ACC112 (cell line): ENCODE measurements at regions not wholly inside any gene's neighbourhood (a gene's known extent, or its start where the extent isn't known, plus 50 kb on each side); places are given as distances from the start of the nearest gene placed in this dataset.
"Not testable (repeated sequence)": the region's sequence is repeated elsewhere in the genome, so short reads cannot be mapped to it uniquely, and the experiment has no call there.

Experiments used
- H2AFZ ChIP-seq: fragments of 200-600 bp; sonication (generic); one replicate; pipeline ENCODE4 v1.6.0; 2017; ENCODE audit warnings: antibody characterized with exemption, low read length; ENCODE audit not compliant: unreplicated experiment
- H3K27ac ChIP-seq: fragments of 200-600 bp; sonication (generic); 2 replicates; pipeline ENCODE4 v1.5.1; 2014; ENCODE audit warnings: low read depth, mild to moderate bottlenecking, antibody characterized with exemption, low read length, moderate library complexity
- H3K27me3 ChIP-seq: fragments of 200-600 bp; sonication (generic); 2 replicates; pipeline ENCODE4 v1.6.1; 2014; ENCODE audit warnings: mild to moderate bottlenecking, antibody characterized with exemption, low read length, moderate library complexity, mixed read lengths; ENCODE audit not compliant: insufficient read depth
- H3K36me3 ChIP-seq: fragments of 200-600 bp; sonication (generic); 2 replicates; pipeline ENCODE4 v1.6.1; 2016; ENCODE audit warnings: mild to moderate bottlenecking, antibody characterized with exemption, low read length, moderate library complexity, mixed read lengths; ENCODE audit not compliant: insufficient read depth
- H3K4me1 ChIP-seq: fragments of 200-600 bp; sonication (generic); one replicate; pipeline ENCODE4 v1.6.1; 2016; ENCODE audit warnings: low read length, mixed read lengths; ENCODE audit not compliant: insufficient read depth, unreplicated experiment, control insufficient read depth
- H3K4me3 ChIP-seq: fragments of 200-600 bp; sonication (generic); 2 replicates; pipeline ENCODE4 v1.5.1; 2014; ENCODE audit warnings: mild to moderate bottlenecking, low read depth, low read length
- H3K79me2 ChIP-seq: fragments of 200-600 bp; sonication (generic); one replicate; pipeline ENCODE4 v1.6.0; 2016; ENCODE audit warnings: low read length; ENCODE audit not compliant: control insufficient read depth, unreplicated experiment, insufficient read depth

- Histone ChIP-seq H2AFZ (no peak overlapping the region), H3K79me2 (no peaks in the 10 kb centered on the region), H3K36me3 (no peaks in the 10 kb centered on the region), H3K27me3 (peaks cover 8% of the 10 kb centered on the region; the same call in 1 of the 2 replicates), H3K4me1 (no peaks in the 10 kb centered on the region), H3K4me3 (no peak overlapping the region), H3K27ac (no peak overlapping the region)
Measured at GRCh38 chr4:3630598-3631543, 98.6 kb upstream of the LRPAP1 start.

- Histone ChIP-seq H3K27me3 (peaks cover 12% of the 10 kb centered on the region), H3K4me3 (no peak overlapping the region), H3K79me2 (no peaks in the 10 kb centered on the region), H3K36me3 (no peaks in the 10 kb centered on the region), H3K27ac (no peak overlapping the region), H3K4me1 (no peaks in the 10 kb centered on the region), H2AFZ (no peak overlapping the region)
Measured at GRCh38 chr4:3630136-3630597, 97.9 kb upstream of the LRPAP1 start.

GRCh38 chr4:3629665-3630064, 97.4 kb upstream of the LRPAP1 start:
- H3K79me2 ChIP-seq, result no peaks in the 10 kb centered on the region
- no peak overlapping the region for H3K4me3 ChIP-seq
- no peak overlapping the region for H3K27ac ChIP-seq
- no peaks in the 10 kb centered on the region for H3K36me3 ChIP-seq
- H3K4me1 ChIP-seq, result no peaks in the 10 kb centered on the region
- no peak overlapping the region for H2AFZ ChIP-seq
- peaks cover 14% of the 10 kb centered on the region for H3K27me3 ChIP-seq

GRCh38 chr4:3629176-3629575, 97.0 kb upstream of the LRPAP1 start:
- peaks cover 15% of the 10 kb centered on the region for H3K27me3 ChIP-seq
- not testable (repeated sequence) for H3K36me3 ChIP-seq, H2AFZ ChIP-seq, H3K4me3 ChIP-seq, H3K27ac ChIP-seq, H3K4me1 ChIP-seq, H3K79me2 ChIP-seq

GRCh38 chr4:3628868-3629175, 96.6 kb upstream of the LRPAP1 start:
- no peak overlapping the region for H2AFZ ChIP-seq
- H3K36me3 ChIP-seq, result no peaks in the 10 kb centered on the region
- H3K27me3 ChIP-seq, result peaks cover 15% of the 10 kb centered on the region
- H3K79me2 ChIP-seq, result no peaks in the 10 kb centered on the region
- H3K4me1 ChIP-seq, result no peaks in the 10 kb centered on the region
- H3K27ac ChIP-seq, result no peak overlapping the region
- H3K4me3 ChIP-seq, result no peak overlapping the region

- H3K79me2 ChIP-seq, H3K4me1 ChIP-seq, H2AFZ ChIP-seq, H3K27ac ChIP-seq, H3K36me3 ChIP-seq, H3K4me3 ChIP-seq: not testable (repeated sequence)
- peaks cover 15% of the 10 kb centered on the region for H3K27me3 ChIP-seq
Measured at GRCh38 chr4:3627967-3628867, 96.0 kb upstream of the LRPAP1 start.

- H3K79me2 ChIP-seq, H3K36me3 ChIP-seq, H2AFZ ChIP-seq, H3K4me3 ChIP-seq, H3K4me1 ChIP-seq, H3K27ac ChIP-seq: not testable (repeated sequence)
- peaks cover 15% of the 10 kb centered on the region for H3K27me3 ChIP-seq
Measured at GRCh38 chr4:3627456-3627855, 95.2 kb upstream of the LRPAP1 start.

GRCh38 chr4:3626131-3626884, 94.1 kb upstream of the LRPAP1 start:
- not testable (repeated sequence) for H3K4me3 ChIP-seq, H3K36me3 ChIP-seq, H3K79me2 ChIP-seq, H3K4me1 ChIP-seq, H3K27ac ChIP-seq, H2AFZ ChIP-seq
- peaks cover 15% of the 10 kb centered on the region for H3K27me3 ChIP-seq

GRCh38 chr4:3625286-3625875, 93.2 kb upstream of the LRPAP1 start:
- not testable (repeated sequence) for H3K4me1 ChIP-seq, H2AFZ ChIP-seq, H3K4me3 ChIP-seq, H3K27ac ChIP-seq, H3K79me2 ChIP-seq, H3K36me3 ChIP-seq
- peaks cover 15% of the 10 kb centered on the region for H3K27me3 ChIP-seq

GRCh38 chr4:3623809-3624329, 91.6 kb upstream of the LRPAP1 start:
- H3K4me1 ChIP-seq, H3K79me2 ChIP-seq, H3K36me3 ChIP-seq, H3K4me3 ChIP-seq, H3K27ac ChIP-seq, H2AFZ ChIP-seq: not testable (repeated sequence)
- H3K27me3 ChIP-seq, result peaks cover 19% of the 10 kb centered on the region
